ENCODE measurements at regions not wholly inside any gene's neighbourhood (a gene's known extent, or its start where the extent isn't known, plus 50 kb on each side); places are given as distances from the start of the nearest gene placed in this dataset.

DNA sequence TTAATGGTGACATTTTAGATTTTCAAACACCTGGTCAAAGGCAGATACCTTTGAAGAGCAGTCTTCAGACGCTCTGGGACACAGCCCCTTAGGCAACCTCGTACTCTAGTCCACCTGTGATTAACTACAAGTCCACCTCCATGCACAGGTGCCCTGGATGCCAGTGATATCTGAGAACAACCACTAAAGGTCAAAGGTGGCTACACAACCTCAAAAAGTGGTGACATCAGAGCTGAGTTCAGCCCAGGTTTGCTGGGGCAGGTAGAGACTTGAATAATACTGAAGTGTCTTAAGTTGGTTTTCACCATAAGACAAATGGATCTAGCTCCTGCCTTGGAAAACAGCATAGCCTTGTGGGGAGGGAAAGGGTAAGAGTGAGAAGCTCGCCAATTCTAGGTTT, 143.4 kb upstream of the ADO start:
- no peaks in the 10 kb centered on the region for H3K9me3 Mint-ChIP-seq
- H3K36me3 Mint-ChIP-seq (ENCODE audit: low read depth), result no peaks in the 10 kb centered on the region
- DNase-seq (ENCODE audit: low spot score), result no peak
- H3K4me3 Mint-ChIP-seq, result no peak overlapping the region
- peaks cover 20% of the 10 kb centered on the region for H3K27me3 Mint-ChIP-seq (ENCODE audit: low read depth)
- no peak overlapping the region for H3K27ac Mint-ChIP-seq
- no peaks in the 10 kb centered on the region for H3K4me1 Mint-ChIP-seq (ENCODE audit: low read depth)

DNA sequence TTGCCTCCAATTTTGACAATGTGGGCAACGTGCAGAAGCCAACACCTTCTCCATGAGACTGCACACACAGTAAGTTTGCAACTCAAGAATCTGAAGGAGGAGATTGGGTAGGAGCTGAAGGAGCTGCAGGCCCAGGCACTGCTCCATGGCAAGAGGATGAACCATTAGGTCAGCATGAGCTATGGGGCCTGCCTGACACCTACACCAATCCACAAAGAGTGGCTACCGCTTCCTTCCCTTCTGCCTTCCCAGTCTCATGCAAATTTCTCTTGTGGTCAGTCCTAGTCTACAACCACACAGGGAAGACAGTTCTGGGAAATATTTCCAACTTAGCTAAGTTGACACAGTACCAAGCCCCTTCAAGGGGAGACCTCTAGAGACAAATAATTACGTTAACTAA, 142.0 kb upstream of the ADO start:
- Mint-ChIP-seq H3K4me3 (no peak overlapping the region), H3K4me1 (ENCODE audit: low read depth) (no peaks in the 10 kb centered on the region), H3K36me3 (ENCODE audit: low read depth) (no peaks in the 10 kb centered on the region), H3K27ac (no peak overlapping the region), H3K9me3 (no peaks in the 10 kb centered on the region), H3K27me3 (ENCODE audit: low read depth) (peaks cover 23% of the 10 kb centered on the region)
- DNase-seq (ENCODE audit: low spot score), result no peak

DNA sequence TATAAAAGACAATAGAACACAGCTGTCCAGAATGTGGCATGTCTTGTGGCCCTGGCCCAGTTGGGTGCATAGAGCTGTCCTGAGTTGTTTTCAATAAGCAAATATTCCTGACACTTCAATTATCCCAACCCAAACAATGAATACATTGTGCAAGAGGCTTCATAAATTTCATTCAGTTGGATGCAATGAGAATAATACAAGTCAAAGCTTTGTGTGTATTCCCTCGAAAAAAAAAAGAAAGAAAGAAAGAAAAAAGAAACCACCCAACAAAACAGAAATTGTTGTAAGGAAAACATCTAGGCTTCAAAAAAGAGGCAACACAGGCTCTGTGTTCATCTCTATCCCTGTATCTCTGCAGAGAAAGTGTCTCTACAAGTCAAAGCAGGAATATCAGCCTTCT, 138.7 kb upstream of the ADO start:
- DNase-seq (ENCODE audit: low spot score), result no peak
- Mint-ChIP-seq H3K4me3 (no peak overlapping the region), H3K9me3 (no peaks in the 10 kb centered on the region), H3K4me1 (ENCODE audit: low read depth) (no peaks in the 10 kb centered on the region), H3K27me3 (ENCODE audit: low read depth) (peaks cover 23% of the 10 kb centered on the region), H3K36me3 (ENCODE audit: low read depth) (no peaks in the 10 kb centered on the region), H3K27ac (no peak overlapping the region)

DNA sequence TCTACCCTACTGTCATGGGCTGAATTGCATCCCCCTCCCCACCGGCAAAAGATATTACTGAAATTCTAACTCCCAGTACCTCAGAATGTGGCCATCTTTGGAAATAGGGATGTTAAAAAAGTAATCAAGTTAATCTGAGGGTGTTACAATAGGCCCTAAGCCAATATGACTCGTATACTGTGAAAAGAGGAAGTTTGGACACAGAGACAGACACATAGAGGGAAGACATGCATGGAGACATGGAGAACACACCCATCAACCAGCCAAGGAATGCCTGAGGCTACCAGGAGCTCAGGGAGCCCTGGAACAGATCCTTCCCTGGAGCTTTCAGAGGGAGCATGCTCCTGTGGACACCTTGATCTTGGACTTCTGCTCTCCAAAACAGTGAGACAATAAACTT, 138.2 kb upstream of the ADO start:
- Mint-ChIP-seq H3K27me3 (ENCODE audit: low read depth) (peaks cover 23% of the 10 kb centered on the region), H3K36me3 (ENCODE audit: low read depth) (no peaks in the 10 kb centered on the region), H3K4me1 (ENCODE audit: low read depth) (no peaks in the 10 kb centered on the region), H3K4me3 (no peak overlapping the region), H3K9me3 (no peaks in the 10 kb centered on the region), H3K27ac (no peak overlapping the region)
- DNase-seq (ENCODE audit: low spot score), result no peak

DNA sequence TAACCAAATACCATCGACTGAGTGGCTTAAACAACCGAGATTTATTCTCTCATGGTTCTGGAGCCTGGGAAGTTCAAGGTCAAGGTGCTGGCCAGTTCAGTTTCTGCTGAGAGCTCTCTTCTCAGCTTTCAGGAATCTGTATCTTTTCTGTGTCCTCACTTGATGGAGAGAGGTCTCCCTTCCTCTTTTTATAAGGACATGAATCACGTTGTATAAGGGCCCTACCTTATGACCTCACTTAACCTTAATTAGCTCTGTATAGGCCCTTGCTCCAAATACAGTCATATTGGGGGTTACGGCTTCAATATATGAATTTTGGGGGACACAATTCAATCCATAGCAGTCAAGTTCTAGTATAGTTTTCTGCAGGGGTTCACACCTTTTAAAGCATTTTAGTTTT, 135.2 kb upstream of the ADO start:
- H3K4me3 Mint-ChIP-seq, result no peak overlapping the region
- no peaks in the 10 kb centered on the region for H3K36me3 Mint-ChIP-seq (ENCODE audit: low read depth)
- H3K27ac Mint-ChIP-seq, result no peak overlapping the region
- H3K27me3 Mint-ChIP-seq (ENCODE audit: low read depth), result peaks cover 13% of the 10 kb centered on the region
- no peak for DNase-seq (ENCODE audit: low spot score)
- no peaks in the 10 kb centered on the region for H3K9me3 Mint-ChIP-seq
- no peaks in the 10 kb centered on the region for H3K4me1 Mint-ChIP-seq (ENCODE audit: low read depth)

DNA sequence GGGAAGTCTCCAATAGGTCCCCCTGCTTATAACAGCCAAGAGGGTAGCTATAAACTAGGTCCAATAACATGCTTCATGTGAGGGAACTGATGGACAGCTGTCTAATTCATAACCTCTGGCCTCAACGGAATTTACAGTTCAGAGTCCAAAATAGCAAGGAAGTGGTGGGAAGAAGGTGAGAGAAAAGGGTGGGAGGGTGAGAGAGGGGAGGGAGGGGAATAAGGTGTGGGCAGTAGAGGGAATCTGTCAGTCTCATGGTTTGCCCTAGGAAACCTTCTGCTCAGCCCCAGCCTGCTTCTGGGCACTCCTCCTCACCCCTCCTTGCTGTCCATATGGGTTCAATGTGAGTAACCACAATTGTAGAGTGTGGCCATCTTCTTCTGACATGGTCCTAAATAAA, 133.4 kb upstream of the ADO start:
- Mint-ChIP-seq H3K36me3 (ENCODE audit: low read depth) (no peaks in the 10 kb centered on the region), H3K4me3 (no peak overlapping the region), H3K9me3 (no peaks in the 10 kb centered on the region), H3K27me3 (ENCODE audit: low read depth) (peaks cover 8% of the 10 kb centered on the region), H3K4me1 (ENCODE audit: low read depth) (no peaks in the 10 kb centered on the region), H3K27ac (no peak overlapping the region)
- DNase-seq (ENCODE audit: low spot score), result no peak

DNA sequence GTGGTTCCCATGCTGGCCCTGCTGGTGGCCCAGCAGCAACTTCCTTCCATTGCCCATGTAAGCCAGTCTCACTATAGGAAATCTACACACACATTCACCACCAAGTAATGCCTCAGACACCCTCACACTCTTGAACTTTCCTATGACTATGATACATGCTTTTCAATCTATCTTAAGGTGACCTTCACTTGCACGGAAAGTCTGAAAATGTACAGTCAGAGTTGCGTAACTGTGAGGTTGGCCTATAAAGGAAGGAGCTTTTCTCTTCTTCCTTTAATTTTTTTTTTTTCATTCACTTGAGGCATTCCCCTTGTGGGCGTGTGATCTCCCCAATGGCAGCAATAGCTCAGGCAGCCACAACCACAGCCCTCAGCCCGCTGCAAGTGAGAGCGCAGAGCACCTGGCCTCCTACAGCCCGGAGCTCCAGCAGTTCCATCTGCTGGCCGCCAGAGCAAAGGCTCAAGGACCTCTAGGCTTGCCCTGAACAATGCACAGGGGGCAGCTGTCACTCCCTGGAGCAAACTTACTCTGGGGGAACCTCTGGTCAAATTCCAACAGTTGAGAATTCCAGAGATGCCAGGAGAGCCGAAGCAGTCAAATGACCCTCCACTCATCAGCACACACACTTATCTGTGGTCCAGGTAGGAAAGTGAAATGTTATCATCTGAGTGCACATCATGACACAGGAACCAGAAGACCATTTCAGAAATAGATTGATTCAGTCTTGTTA, 123.1 kb upstream of the ADO start:
- H3K27ac Mint-ChIP-seq, result peak overlapping the region; percentile 64
- H3K27me3 Mint-ChIP-seq (ENCODE audit: low read depth), result no peaks in the 10 kb centered on the region
- peak overlapping the region; percentile 22 for H3K4me3 Mint-ChIP-seq
- H3K4me1 Mint-ChIP-seq (ENCODE audit: low read depth), result peaks cover 27% of the 10 kb centered on the region
- peaks cover 5% of the 10 kb centered on the region for H3K36me3 Mint-ChIP-seq (ENCODE audit: low read depth)
- H3K9me3 Mint-ChIP-seq, result peaks cover 15% of the 10 kb centered on the region
- DNase-seq (ENCODE audit: low spot score), result peak; percentile 90

DNA sequence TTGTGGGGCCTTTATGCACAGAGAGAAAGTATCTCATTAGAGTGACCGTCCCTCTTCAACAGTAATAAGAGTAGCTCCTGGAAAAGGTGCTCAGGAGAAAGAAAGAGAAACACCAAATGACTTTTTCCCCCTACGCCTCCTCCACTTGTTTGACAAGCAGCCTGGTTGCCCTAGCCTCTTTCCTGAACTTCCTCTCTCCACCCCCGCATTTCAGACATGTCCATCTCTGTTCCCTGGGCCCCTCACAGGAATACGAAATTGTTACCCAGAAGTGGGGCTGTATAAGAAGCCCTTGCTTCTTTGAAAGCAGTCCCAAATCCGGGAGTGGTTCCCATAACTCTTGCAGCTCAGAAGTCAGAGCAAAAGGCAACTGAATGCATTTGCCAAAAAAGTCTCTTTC, 119.6 kb upstream of the ADO start:
- peaks cover 37% of the 10 kb centered on the region for H3K4me1 Mint-ChIP-seq (ENCODE audit: low read depth)
- H3K36me3 Mint-ChIP-seq (ENCODE audit: low read depth), result peaks cover 2% of the 10 kb centered on the region
- H3K27ac Mint-ChIP-seq, result no peak overlapping the region
- DNase-seq (ENCODE audit: low spot score), result no peak
- H3K9me3 Mint-ChIP-seq, result peaks cover 19% of the 10 kb centered on the region
- H3K4me3 Mint-ChIP-seq, result no peak overlapping the region
- no peaks in the 10 kb centered on the region for H3K27me3 Mint-ChIP-seq (ENCODE audit: low read depth)

DNA sequence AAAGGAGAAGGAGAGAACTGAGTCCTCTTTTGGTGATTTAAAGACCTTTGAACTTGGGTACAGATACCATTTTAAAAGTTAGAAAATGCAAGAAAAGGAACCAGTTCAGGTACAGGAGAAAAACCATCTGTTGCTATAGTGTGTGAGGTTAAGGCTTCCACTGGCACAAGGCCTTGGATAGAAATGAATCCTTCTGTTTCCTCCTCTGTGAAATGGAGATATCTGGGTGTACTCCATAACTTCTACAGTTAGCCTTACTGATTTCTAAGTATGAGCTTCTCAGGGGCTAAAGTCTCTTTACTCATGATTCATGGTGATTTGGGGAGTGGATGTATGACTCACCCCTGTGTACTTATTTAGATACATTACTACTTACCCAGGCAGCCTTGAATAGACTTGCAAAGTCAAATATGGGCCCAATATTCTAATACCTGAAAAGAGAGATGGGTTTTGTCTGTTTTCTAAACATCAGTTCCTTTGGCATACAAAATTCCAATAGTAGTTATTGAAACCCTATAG, 117.2 kb upstream of the ADO start:
- Mint-ChIP-seq H3K27me3 (ENCODE audit: low read depth) (no peaks in the 10 kb centered on the region), H3K27ac (no peak overlapping the region), H3K4me1 (ENCODE audit: low read depth) (peaks cover 38% of the 10 kb centered on the region), H3K4me3 (no peak overlapping the region), H3K9me3 (peaks cover 19% of the 10 kb centered on the region), H3K36me3 (ENCODE audit: low read depth) (peaks cover 2% of the 10 kb centered on the region)
- no peak for DNase-seq (ENCODE audit: low spot score)

DNA sequence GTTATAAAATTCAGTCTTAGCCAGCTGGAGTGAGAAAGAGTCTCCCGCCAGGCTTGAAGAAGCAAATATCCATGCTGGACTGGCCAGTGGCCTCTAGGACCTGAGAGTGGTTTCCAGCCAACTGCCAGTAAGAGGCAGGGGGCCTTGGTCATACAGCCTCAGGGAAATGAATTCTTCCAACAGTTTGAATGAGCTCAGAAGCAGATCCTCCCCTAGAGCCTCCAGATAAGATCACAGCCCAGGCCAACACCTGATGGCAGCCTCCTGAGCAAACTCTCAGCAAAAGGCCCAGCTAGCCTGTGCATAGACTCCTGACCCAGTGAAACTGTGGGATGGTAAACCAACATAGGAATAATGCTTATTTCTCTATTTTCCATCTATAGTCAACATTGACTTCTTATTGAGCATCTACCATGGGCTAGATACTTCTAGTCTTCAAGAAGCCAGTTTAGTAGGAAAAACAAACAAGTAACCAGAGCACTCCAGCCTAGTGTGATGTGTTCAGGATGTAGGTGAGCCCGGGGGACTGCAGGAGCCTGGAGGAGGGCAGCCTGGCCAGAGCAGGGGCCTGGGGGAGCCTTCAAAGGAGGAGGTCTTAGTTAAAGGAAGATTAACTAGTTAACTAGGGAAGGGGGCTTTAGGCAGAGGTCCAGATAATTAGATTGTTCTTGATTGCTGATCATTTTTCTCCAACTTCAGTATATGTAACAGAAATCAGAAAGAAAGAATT, 115.4 kb upstream of the ADO start:
- DNase-seq (ENCODE audit: low spot score), result no peak
- Mint-ChIP-seq H3K27me3 (ENCODE audit: low read depth) (no peaks in the 10 kb centered on the region), H3K9me3 (peaks cover 19% of the 10 kb centered on the region), H3K36me3 (ENCODE audit: low read depth) (peaks cover 2% of the 10 kb centered on the region), H3K4me1 (ENCODE audit: low read depth) (peaks cover 36% of the 10 kb centered on the region), H3K27ac (no peak overlapping the region), H3K4me3 (no peak overlapping the region)

DNA sequence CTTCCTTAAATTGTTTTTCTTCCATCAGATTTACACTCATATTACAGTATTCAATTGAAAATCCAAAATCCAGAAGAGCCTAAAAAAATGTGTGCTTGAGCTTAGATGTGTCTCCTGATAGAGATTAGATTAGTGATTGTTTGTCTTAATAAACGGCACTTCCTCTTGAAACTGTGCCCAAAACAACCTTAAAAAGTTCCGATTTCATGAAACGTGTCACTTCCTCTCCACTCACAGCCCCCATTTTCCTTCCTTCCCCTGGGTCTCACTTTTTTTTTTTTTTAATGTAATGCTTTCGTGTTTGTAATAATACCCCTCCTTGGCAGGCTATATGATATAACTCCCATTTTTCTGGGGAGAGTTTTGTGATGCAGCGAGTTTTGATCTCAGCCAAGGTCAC, 114.8 kb upstream of the ADO start:
- no peak for DNase-seq (ENCODE audit: low spot score)
- Mint-ChIP-seq H3K27me3 (ENCODE audit: low read depth) (no peaks in the 10 kb centered on the region), H3K9me3 (peaks cover 19% of the 10 kb centered on the region), H3K4me1 (ENCODE audit: low read depth) (peaks cover 38% of the 10 kb centered on the region), H3K36me3 (ENCODE audit: low read depth) (peaks cover 2% of the 10 kb centered on the region), H3K4me3 (no peak overlapping the region), H3K27ac (no peak overlapping the region)

DNA sequence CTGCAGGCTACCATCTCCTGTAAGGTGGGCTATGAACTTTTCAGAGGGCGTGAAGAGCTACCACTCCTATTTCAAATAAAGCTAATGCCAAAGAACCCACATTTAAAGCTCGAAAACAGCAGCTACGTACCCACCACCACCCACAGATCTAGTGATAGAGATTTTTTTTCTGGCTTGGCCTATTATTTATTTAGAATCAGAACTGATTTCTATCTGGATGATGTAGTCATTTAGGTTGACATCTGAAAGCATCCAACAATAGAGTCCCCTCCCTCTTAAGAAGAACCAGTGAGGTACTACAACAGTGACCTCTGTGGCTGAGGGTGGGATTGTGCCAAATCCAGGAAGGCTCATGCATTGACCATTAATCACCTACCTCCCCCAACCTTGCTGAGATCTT, 113.8 kb upstream of the ADO start:
- Mint-ChIP-seq H3K4me3 (no peak overlapping the region), H3K27ac (no peak overlapping the region)

DNA sequence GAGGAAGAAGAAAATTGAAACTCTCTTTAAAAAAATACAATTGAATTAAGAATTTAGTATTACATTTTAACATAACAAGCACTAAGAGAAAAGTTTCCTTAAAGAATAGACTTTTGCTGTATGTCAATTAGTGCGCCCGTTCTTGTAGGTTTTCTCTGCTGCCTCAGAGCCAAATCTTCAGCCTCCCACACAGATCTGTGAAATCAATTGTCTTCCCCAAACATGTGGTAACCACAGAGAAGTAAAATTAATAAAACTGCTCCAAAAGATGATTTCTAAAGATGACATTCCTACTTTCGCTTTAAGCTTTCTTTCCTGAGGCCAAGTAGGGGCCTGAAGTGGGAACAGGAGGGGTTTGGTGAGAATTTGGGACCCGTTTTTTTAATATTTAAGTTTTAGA, 113.2 kb upstream of the ADO start:
- Mint-ChIP-seq H3K27me3 (ENCODE audit: low read depth) (no peaks in the 10 kb centered on the region), H3K27ac (no peak overlapping the region), H3K4me1 (ENCODE audit: low read depth) (peaks cover 39% of the 10 kb centered on the region), H3K4me3 (peak overlapping the region; percentile 51), H3K36me3 (ENCODE audit: low read depth) (peaks cover under 1% of the 10 kb centered on the region), H3K9me3 (peaks cover 11% of the 10 kb centered on the region)
- no peak for DNase-seq (ENCODE audit: low spot score)

More for the DNA sequence above, 113.8 kb upstream of the ADO start:
- Mint-ChIP-seq H3K36me3 (ENCODE audit: low read depth) (peaks cover 2% of the 10 kb centered on the region), H3K4me1 (ENCODE audit: low read depth) (peaks cover 40% of the 10 kb centered on the region), H3K9me3 (peaks cover 17% of the 10 kb centered on the region), H3K27me3 (ENCODE audit: low read depth) (no peaks in the 10 kb centered on the region)
- no peak for DNase-seq (ENCODE audit: low spot score)

DNA sequence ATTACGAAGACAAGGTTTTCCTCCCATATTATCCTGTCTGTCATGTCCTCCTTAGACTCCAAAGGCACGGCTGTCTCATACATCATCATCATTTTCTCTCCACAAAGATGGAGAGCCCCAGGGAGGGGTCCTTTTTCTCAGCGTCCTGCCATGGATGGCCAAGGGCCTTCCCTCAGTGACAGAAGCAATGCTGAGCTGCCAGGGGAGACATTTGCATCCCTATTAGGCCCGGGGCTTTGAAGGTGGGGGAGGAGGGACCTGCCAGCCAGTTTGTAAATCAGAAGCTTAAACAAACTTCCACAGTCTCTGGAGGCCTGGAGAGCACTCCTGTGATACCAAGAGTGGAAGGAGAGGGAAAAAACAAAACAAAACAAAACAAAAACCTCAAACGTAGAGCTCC, 112.4 kb upstream of the ADO start:
- Mint-ChIP-seq H3K27ac (no peak overlapping the region), H3K4me1 (ENCODE audit: low read depth) (peaks cover 39% of the 10 kb centered on the region), H3K4me3 (no peak overlapping the region), H3K27me3 (ENCODE audit: low read depth) (no peaks in the 10 kb centered on the region), H3K9me3 (peaks cover 11% of the 10 kb centered on the region), H3K36me3 (ENCODE audit: low read depth) (no peaks in the 10 kb centered on the region)
- no peak for DNase-seq (ENCODE audit: low spot score)

Data from T-helper 2 cell treated with Interferon-gamma antibody and Interleukin-4, amounts not matched to agents 5 μg/mL and 100 μg/mL, for 36 hours (primary cell).